HepG2 (cell line): ENCODE measurements at regions not wholly inside any gene's neighbourhood (a gene's known extent, or its start where the extent isn't known, plus 50 kb on each side); places are given as distances from the start of the nearest gene placed in this dataset.

Experiments
- ATAC-seq: fragments of 200-7000 bp; cut with Tn5 transposase; 3 replicates; pipeline ENCODE4 v1.9.1; 2020; ENCODE audit warnings: mild to moderate bottlenecking, moderate library complexity
- BruUV-seq: library from RNA; stranded (reverse); fragments of 400-500 nt; replicated peaks from 2 replicates; lab custom pipeline; 2021; lab: Mats Ljungman, UMichigan
- CTCF ChIA-PET: fragments of 300-600 bp; formaldehyde crosslinking; extraction: SDS; loops from one replicate; lab custom pipeline; 2021; ENCODE audit warnings: low total read pairs, inconsistent platforms, low intra/inter-chr PET ratio; lab: Yijun Ruan, JAX
- POLR2A ChIA-PET: fragments of 350-600 bp; sonication (Branson Sonifier 250); formaldehyde crosslinking; loops from one replicate; lab custom pipeline; 2020; ENCODE audit warnings: antibody characterized with exemption, inconsistent platforms; lab: Yijun Ruan, JAX
- DNase-seq: peaks from one replicate; pipeline ENCODE4 v3.0.0-alpha.2; 2015; ENCODE audit warnings: low spot score
- FAIRE-seq: peaks from 3 replicates; lab custom pipeline; 2011; peaks lifted over from hg19 to GRCh38; lab: Jason Lieb, UNC
- H2AFZ ChIP-seq: one replicate; pipeline ENCODE4 v1.6.1; 2011; ENCODE audit warnings: low read length, inconsistent platforms
- H3K27ac ChIP-seq: fragments of 300-600 bp; 3 replicates; pipeline ENCODE4 v1.8.0; 2011; ENCODE audit warnings: mixed run types, mild to moderate bottlenecking, mixed read lengths, low read length, inconsistent platforms; ENCODE audit not compliant: insufficient read depth; ENCODE audit errors: extremely low read length
- H3K27me3 ChIP-seq, 2 experiments: fragments of 200-600 bp in 1 of 2; 2 replicates in 1 of 2; 3 replicates in 1 of 2; pipeline versions ENCODE4 v1.6.0 to v1.8.0; 2011; ENCODE audit warnings: low read length in 2 of 2, mild to moderate bottlenecking in 2 of 2, moderate library complexity in 2 of 2, inconsistent platforms in 1 of 2; ENCODE audit not compliant: insufficient read depth in 2 of 2, control insufficient read depth in 1 of 2
- H3K36me3 ChIP-seq, 2 experiments: fragments of 200-600 bp in 1 of 2; replicated peaks in 1 of 2; 2 replicates in 1 of 2; 3 replicates in 1 of 2; pipeline versions ENCODE4 v1.5.1 to v1.8.0; 2011; ENCODE audit warnings: low read length in 2 of 2, inconsistent platforms in 1 of 2; ENCODE audit not compliant: insufficient read depth in 2 of 2, control insufficient read depth in 1 of 2
- H3K4me1 ChIP-seq: 2 replicates; pipeline ENCODE4 v1.5.1; 2012; ENCODE audit warnings: low read length, inconsistent platforms; ENCODE audit not compliant: insufficient read depth
- H3K4me2 ChIP-seq: 2 replicates; pipeline ENCODE4 v1.6.0; 2011; ENCODE audit warnings: low read depth, low read length, inconsistent platforms
- H3K4me3 ChIP-seq, 3 experiments: fragments of 200-600 bp in 1 of 3; sonication (generic), shearing (Covaris generic) in 1 of 3; replicated peaks in 1 of 3; 2 replicates each; pipeline ENCODE4 v1.5.1; 2011 to 2016; ENCODE audit warnings: low read length in 3 of 3, inconsistent platforms in 2 of 3, low read depth in 2 of 3, mild to moderate bottlenecking in 2 of 3, control low read depth in 1 of 3, mixed read lengths in 1 of 3; ENCODE audit not compliant: insufficient read depth in 1 of 3
- H3K79me2 ChIP-seq: one replicate; pipeline ENCODE4 v1.6.1; 2011; ENCODE audit warnings: low read length, inconsistent platforms; ENCODE audit not compliant: insufficient read depth
- H3K9ac ChIP-seq: 2 replicates; pipeline ENCODE4 v1.6.0; 2011; ENCODE audit warnings: mild to moderate bottlenecking, low read depth, low read length, inconsistent platforms; ENCODE audit not compliant: insufficient read depth
- H3K9me3 ChIP-seq: 2 replicates; pipeline ENCODE4 v1.5.1; 2012; ENCODE audit warnings: mild to moderate bottlenecking, low read length
- H4K20me1 ChIP-seq: 2 replicates; pipeline ENCODE4 v1.6.0; 2011; ENCODE audit warnings: inconsistent platforms, mild to moderate bottlenecking, low read length, moderate library complexity; ENCODE audit not compliant: insufficient read depth
- ERF ChIP-seq: IDR thresholded peaks from 2 replicates; pipeline ENCODE4 v1.6.1; 2018; ENCODE audit warnings: missing biosample characterization, missing genetic modification reagents
- GPN1 ChIP-seq: sonication (generic); formaldehyde crosslinking; IDR thresholded peaks from 2 replicates; pipeline ENCODE4 v1.5.1; 2020; ENCODE audit warnings: missing genetic modification reagents, borderline replicate concordance
- PCBP1 ChIP-seq: fragments of 200-400 bp; formaldehyde crosslinking; IDR thresholded peaks from 2 replicates; pipeline ENCODE4 v1.6.1; 2017; ENCODE audit warnings: mild to moderate bottlenecking, low read depth, low read length, borderline replicate concordance
- RARG ChIP-seq: sonication (generic); formaldehyde crosslinking; IDR thresholded peaks from 2 replicates; pipeline ENCODE4 v1.4.0; 2020; ENCODE audit warnings: low read depth, mild to moderate bottlenecking, missing genetic modification reagents
- SKI ChIP-seq: fragments of 450-650 bp; IDR thresholded peaks from one replicate; pipeline ENCODE4 v1.6.1; 2018; ENCODE audit warnings: mild to moderate bottlenecking; ENCODE audit not compliant: partially characterized antibody
- TIGD3 ChIP-seq: sonication (generic); formaldehyde crosslinking; IDR thresholded peaks from 2 replicates; pipeline ENCODE4 v1.5.1; 2020; ENCODE audit warnings: mild to moderate bottlenecking, missing genetic modification reagents, borderline replicate concordance
- ZNF609 ChIP-seq: sonication (generic); formaldehyde crosslinking; IDR thresholded peaks from 2 replicates; pipeline ENCODE4 v1.4.0; 2020; ENCODE audit warnings: mild to moderate bottlenecking, missing genetic modification reagents, borderline replicate concordance
- ZNF761 ChIP-seq: sonication (generic); formaldehyde crosslinking; conservative IDR thresholded peaks from 2 replicates; pipeline ENCODE4 v1.4.0; 2020; ENCODE audit warnings: mild to moderate bottlenecking, missing genetic modification reagents
- ZNF772 ChIP-seq: sonication (generic); formaldehyde crosslinking; IDR thresholded peaks from 2 replicates; pipeline ENCODE4 v1.5.0; 2020; ENCODE audit warnings: mild to moderate bottlenecking, missing genetic modification reagents
- ZUFSP ChIP-seq: sonication (generic); formaldehyde crosslinking; IDR thresholded peaks from 2 replicates; pipeline ENCODE4 v1.9.0; 2021; ENCODE audit warnings: missing genetic modification reagents, mild to moderate bottlenecking, borderline replicate concordance
- WGBS: methylation state at CpG from one replicate; pipeline ENCODE4 v1.1.6; 2017; ENCODE audit warnings: low lambda C conversion rate; 5-methylcytosine and 5-hydroxymethylcytosine counted together
- in situ Hi-C: cut with HindIII; loops from 2 replicates; pipeline ENCODE4 v1.10.0; 2017; ENCODE audit warnings: low pct_unique_long_range_greater_than_20kb; ENCODE audit not compliant: extremely low pct_ligation_motif_present
- intact Hi-C: fragments of 100-400 bp; cut with micrococcal nuclease; formaldehyde crosslinking; loops from one replicate; pipeline ENCODE4 v1.10.0; 2022; ENCODE audit not compliant: unreplicated experiment

- in situ Hi-C loops: no loop called here
- no peak for FAIRE-seq
- H3K9ac ChIP-seq: no peak overlapping the region
These were observed 799.5 kb downstream of the RPA4 start for GRCh38 chrX:97682991-97683840.

More at GRCh38 chrX:97682991-97683840, 799.5 kb downstream of the RPA4 start:
- Histone ChIP-seq H3K4me2 (no peak overlapping the region), H2AFZ (no peak overlapping the region), H3K4me3 (no peak overlapping the region), H3K36me3 (no peaks in the 10 kb centered on the region), H3K79me2 (no peaks in the 10 kb centered on the region), H3K9me3 (no peaks in the 10 kb centered on the region), H3K4me1 (no peaks in the 10 kb centered on the region), H3K27me3 (no peaks in the 10 kb centered on the region), H4K20me1 (no peaks in the 10 kb centered on the region), H3K27ac (no peak overlapping the region)
- WGBS: 100% methylated on average over 1 of the region's 3 CpGs
- POLR2A ChIA-PET: no interaction called here
- CTCF ChIA-PET: no interaction called here
- no peak for TF ChIP-seq ZNF761 (CRISPR knock-in tag)
- TF ChIP-seq RARG (CRISPR knock-in tag): no peak
- no peak for TF ChIP-seq ERF (CRISPR knock-in tag)
- TF ChIP-seq GPN1 (CRISPR knock-in tag): no peak
- no peak for TF ChIP-seq ZUFSP (CRISPR knock-in tag)
- TF ChIP-seq SKI: no peak
- TF ChIP-seq TIGD3: no peak
- TF ChIP-seq PCBP1: no peak
- TF ChIP-seq ZNF609 (CRISPR knock-in tag): no peak
- TF ChIP-seq ZNF772 (CRISPR knock-in tag): no peak
- intact Hi-C loops: loop anchor here (10.0 kb wide), 1 partner anchor 238 kb away; no protein-coding TSS in a partner anchor
- DNase-seq: no peak
- no TSS peak for BruUV-seq
- ATAC-seq: no peak
